Right cardiac atrium (tissue), 5 donors: ENCODE measurements at regions not wholly inside any gene's neighbourhood (a gene's known extent, or its start where the extent isn't known, plus 50 kb on each side); places are given as distances from the start of the nearest gene placed in this dataset.

Experiments
- ATAC-seq, 2 donors: fragments of 200-7000 bp; cut with Tn5 transposase; one replicate each; pipeline versions ENCODE4 v1.8.0 to v1.9.1; 2020; ENCODE audit warnings: moderate library complexity in 2 of 2, mild to moderate bottlenecking in 1 of 2
- DNase-seq, 3 donors: peaks; one replicate each; pipeline ENCODE4 v3.0.0-alpha.2; 2020
- H3K27ac ChIP-seq: one replicate; pipeline ENCODE4 v1.5.1; 2013; ENCODE audit warnings: mild to moderate bottlenecking, low read length, control low read depth, moderate library complexity
- H3K27me3 ChIP-seq: one replicate; pipeline ENCODE4 v1.6.1; 2013; ENCODE audit not compliant: control insufficient read depth, insufficient read depth
- H3K4me1 ChIP-seq: one replicate; pipeline ENCODE4 v1.6.1; 2013; ENCODE audit warnings: low read length; ENCODE audit not compliant: control insufficient read depth, insufficient read depth
- H3K4me3 ChIP-seq: one replicate; pipeline ENCODE4 v1.5.1; 2013; ENCODE audit warnings: low read length, control low read depth
- H3K9me3 ChIP-seq: one replicate; pipeline ENCODE4 v1.6.1; 2013; ENCODE audit warnings: low read length; ENCODE audit not compliant: control insufficient read depth
- WGBS: extraction: QIAGEN DNeasy Blood & Tissue Kit; methylation state at CpG from one replicate; pipeline ENCODE4 v1.1.7; 2013; 5-methylcytosine and 5-hydroxymethylcytosine counted together
- intact Hi-C, 4 donors: fragments of 100-400 bp; cut with DNase I; formaldehyde crosslinking; loops; one replicate each; pipeline versions ENCODE4 v1.11.0 to v1.14.0; 2022 to 2023
- donor health status: healthy with polysubstance abuse.
- donor health status: DM: no; HTN: yes; CAD: no.
- donor health status: DM: no; HTN: no; CAD: no.
- donor health status: DM: no; HTN: yes; CAD: no; lungs with severe emphysema.
- donor health status: DM: yes; HTN: yes; CAD: no.

DNA sequence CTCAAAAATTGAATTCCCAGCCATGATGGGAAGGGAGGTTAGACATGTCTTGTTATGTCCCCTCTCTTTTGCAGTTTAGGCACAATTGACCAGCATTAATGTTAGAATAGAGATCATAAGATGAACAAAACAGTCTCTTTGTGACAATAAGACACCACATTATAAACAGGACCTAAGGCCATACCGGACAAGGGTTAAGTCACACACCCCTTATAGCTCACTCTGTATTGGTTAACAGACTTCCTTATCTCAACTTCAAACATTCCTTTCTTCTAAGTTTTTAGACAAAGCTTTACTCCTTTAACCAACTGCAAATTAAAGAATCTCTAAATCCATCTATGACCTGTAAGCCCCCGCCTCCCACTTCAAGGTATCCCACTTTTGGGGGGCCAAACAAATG, 81.1 kb upstream of the CPM start:
- intact Hi-C loops: no loop called here
- Histone ChIP-seq H3K9me3 (no peaks in the 10 kb centered on the region), H3K27ac (no peak overlapping the region), H3K27me3 (no peaks in the 10 kb centered on the region), H3K4me1 (no peaks in the 10 kb centered on the region), H3K4me3 (no peak overlapping the region)
- DNase-seq: no peak
- 81% methylated on average over 2 of the region's 2 CpGs for WGBS
- no peak for ATAC-seq

DNA sequence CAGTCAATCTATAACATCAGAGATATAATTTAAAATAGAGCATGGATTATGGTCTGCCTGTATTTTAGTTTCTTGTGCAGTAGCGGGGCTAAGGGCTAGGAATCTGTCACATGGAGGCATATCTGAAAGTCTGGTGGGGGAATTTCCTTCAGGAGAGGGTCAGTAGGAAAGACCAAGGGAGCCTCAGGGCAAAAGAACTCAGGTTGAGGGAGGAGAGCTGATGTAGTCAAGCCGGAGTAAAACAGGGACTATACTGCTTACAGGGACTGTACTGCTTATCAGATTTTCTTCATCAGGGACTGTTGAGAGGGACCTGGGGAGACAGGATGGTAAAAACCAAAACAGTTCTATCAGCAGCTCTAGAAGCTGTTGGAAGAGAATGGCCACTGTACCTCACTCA, 82.0 kb upstream of the CPM start:
- H3K4me1 ChIP-seq: no peaks in the 10 kb centered on the region
- DNase-seq (no peak), ATAC-seq (no peak)
- H3K27ac ChIP-seq: no peak overlapping the region
- 85% methylated on average over 2 of the region's 2 CpGs for WGBS
- no peak overlapping the region for H3K4me3 ChIP-seq
- H3K9me3 ChIP-seq: no peaks in the 10 kb centered on the region
- intact Hi-C loops: no loop called here
- no peaks in the 10 kb centered on the region for H3K27me3 ChIP-seq

DNA sequence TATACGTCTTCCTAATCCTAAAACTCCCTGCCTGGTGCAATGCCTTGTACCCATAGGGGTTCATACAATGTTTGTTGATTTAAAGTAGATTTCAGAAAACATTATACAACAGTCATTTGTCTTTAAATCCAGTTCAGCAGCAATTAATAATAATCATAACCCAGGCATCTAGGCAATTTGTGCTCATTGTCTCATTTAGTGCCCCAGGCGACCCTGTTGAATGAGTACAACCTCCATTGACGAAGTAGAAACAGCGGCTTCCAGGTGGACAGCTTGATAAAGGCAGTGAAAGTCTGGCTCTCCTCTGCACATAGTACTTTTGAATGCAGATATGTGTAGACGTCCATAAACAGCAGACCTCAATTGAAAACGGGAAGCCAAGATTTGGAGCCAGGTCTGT, 82.9 kb upstream of the CPM start:
- ATAC-seq (no peak), DNase-seq (no peak)
- Histone ChIP-seq H3K4me1 (no peaks in the 10 kb centered on the region), H3K9me3 (no peaks in the 10 kb centered on the region), H3K27ac (no peak overlapping the region), H3K4me3 (no peak overlapping the region), H3K27me3 (no peaks in the 10 kb centered on the region)
- intact Hi-C loops: no loop called here
- WGBS: 54% methylated on average over 6 of the region's 6 CpGs

GRCh38 chr12:69019082-69019481, 86.1 kb upstream of the CPM start:
- no peaks in the 10 kb centered on the region for H3K9me3 ChIP-seq
- H3K4me3 ChIP-seq: no peak overlapping the region
- no peaks in the 10 kb centered on the region for H3K27me3 ChIP-seq
- no peaks in the 10 kb centered on the region for H3K4me1 ChIP-seq
- no peak for DNase-seq
- no peak overlapping the region for H3K27ac ChIP-seq
- intact Hi-C loops: no loop called here
- ATAC-seq: no peak

- Histone ChIP-seq H3K4me1 (no peaks in the 10 kb centered on the region), H3K4me3 (no peak overlapping the region), H3K27ac (no peak overlapping the region), H3K27me3 (no peaks in the 10 kb centered on the region), H3K9me3 (no peaks in the 10 kb centered on the region)
- intact Hi-C loops: no loop called here
- no peak for DNase-seq
- no peak for ATAC-seq
These were observed 86.9 kb upstream of the CPM start for GRCh38 chr12:69019910-69020309.

DNA sequence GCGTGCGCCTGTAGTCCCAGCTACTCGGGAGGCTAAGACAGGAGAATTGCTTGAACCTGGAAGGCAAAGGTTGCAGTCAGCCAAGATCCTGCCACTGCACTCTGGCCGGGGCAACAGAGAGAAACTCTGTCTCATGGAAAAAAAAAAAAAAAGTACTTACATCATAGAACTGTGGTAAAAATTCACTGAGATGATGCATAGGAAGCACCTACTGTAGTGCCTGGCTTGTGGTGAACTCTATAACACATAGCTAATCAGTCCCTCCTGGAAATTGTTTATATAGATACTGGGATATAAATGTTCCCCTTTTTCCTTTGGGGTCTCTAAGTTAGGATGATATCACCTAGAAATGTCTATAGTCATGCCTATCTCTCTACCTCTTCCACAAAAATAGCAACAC, 89.7 kb upstream of the CPM start:
- Histone ChIP-seq H3K4me1 (no peaks in the 10 kb centered on the region), H3K4me3 (no peak overlapping the region), H3K27me3 (no peaks in the 10 kb centered on the region), H3K9me3 (no peaks in the 10 kb centered on the region), H3K27ac (no peak overlapping the region)
- intact Hi-C loops: no loop called here
- WGBS: 93% methylated on average over 4 of the region's 4 CpGs
- ATAC-seq (no peak), DNase-seq (no peak)

DNA sequence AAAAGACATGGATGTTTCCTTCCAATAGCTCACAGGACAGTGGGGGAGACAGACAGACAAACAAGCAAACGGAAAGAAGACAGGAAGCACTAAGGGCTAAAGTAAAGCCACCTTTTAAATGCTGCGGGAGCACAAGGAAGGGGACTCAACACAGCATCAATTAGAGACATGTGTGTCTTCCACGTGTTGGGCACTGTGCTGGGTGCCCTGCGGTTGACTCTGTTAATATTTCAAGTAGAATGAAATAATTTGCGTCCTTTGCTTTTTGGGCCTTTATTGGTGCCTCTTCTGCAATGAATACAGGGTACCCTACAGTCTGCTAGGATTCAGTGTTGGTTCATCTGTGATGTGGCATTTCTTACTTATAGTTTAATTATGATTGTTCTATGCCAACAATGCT, 90.9 kb upstream of the CPM start:
- no peaks in the 10 kb centered on the region for H3K27me3 ChIP-seq
- no peak for DNase-seq

DNA sequence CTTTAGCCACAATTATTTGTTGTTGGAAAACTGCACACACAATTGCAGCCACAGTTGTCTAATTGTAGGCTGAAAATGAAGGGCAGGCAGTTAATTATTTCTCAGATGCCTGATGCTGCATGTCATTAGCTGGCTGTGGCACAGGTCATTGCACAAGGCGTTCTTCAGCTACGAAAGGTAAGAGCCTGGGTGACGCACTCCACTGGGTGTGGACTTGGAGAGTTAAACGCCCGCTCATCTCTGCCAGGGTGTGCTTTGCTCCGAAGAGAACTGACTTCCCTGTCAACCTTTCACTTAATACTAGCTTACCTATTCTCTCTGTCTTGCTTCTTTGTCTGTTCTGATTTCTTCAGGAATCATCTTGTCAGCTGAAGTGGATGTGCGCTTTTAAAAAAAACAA, 91.4 kb upstream of the CPM start:
- DNase-seq: peak in 1 of 3 donors; percentile 43
- no peak for ATAC-seq
- Histone ChIP-seq H3K4me1 (no peaks in the 10 kb centered on the region), H3K27ac (no peak overlapping the region), H3K27me3 (no peaks in the 10 kb centered on the region), H3K4me3 (no peak overlapping the region), H3K9me3 (no peaks in the 10 kb centered on the region)
- 83% methylated on average over 7 of the region's 7 CpGs for WGBS
- intact Hi-C loops: no loop called here

More for the DNA sequence above, 90.9 kb upstream of the CPM start:
- intact Hi-C loops: no loop called here
- no peak overlapping the region for H3K27ac ChIP-seq
- ATAC-seq: no peak
- H3K9me3 ChIP-seq: no peaks in the 10 kb centered on the region
- H3K4me1 ChIP-seq: no peaks in the 10 kb centered on the region
- H3K4me3 ChIP-seq: no peak overlapping the region
- WGBS: 70% methylated on average over 5 of the region's 5 CpGs

DNA sequence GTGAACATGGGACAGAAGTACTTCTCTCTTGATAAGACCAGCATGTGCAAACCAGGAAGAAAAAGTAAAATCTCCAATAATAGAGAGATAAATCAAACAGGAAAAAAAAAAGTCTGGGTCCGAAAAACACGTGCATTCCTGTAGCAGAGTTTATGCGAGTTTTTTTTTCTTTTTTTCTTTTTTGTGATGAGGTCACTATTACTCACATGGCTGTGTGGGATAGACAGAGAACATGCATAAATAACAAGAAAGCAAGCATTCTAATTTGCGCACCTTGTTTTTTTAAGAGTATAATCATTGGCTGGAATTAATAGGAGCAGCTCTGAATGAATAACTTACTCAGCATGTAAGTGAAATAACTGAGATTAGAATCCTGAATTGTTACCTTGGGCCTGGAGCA, 91.9 kb upstream of the CPM start:
- ATAC-seq: no peak
- 67% methylated on average over 4 of the region's 4 CpGs for WGBS

GRCh38 chr12:69026336-69026735, 93.4 kb upstream of the CPM start:
- no peak overlapping the region for H3K27ac ChIP-seq
- intact Hi-C loops: no loop called here
- H3K9me3 ChIP-seq: no peaks in the 10 kb centered on the region
- no peaks in the 10 kb centered on the region for H3K4me1 ChIP-seq
- DNase-seq: no peak
- WGBS: 70% methylated on average over 1 of the region's 1 CpG
- H3K27me3 ChIP-seq: no peaks in the 10 kb centered on the region
- no peak overlapping the region for H3K4me3 ChIP-seq
- no peak for ATAC-seq

More for the DNA sequence above, 91.9 kb upstream of the CPM start:
- Histone ChIP-seq H3K27ac (no peak overlapping the region), H3K9me3 (no peaks in the 10 kb centered on the region), H3K4me3 (no peak overlapping the region), H3K4me1 (no peaks in the 10 kb centered on the region), H3K27me3 (no peaks in the 10 kb centered on the region)
- intact Hi-C loops: no loop called here
- DNase-seq: no peak

DNA sequence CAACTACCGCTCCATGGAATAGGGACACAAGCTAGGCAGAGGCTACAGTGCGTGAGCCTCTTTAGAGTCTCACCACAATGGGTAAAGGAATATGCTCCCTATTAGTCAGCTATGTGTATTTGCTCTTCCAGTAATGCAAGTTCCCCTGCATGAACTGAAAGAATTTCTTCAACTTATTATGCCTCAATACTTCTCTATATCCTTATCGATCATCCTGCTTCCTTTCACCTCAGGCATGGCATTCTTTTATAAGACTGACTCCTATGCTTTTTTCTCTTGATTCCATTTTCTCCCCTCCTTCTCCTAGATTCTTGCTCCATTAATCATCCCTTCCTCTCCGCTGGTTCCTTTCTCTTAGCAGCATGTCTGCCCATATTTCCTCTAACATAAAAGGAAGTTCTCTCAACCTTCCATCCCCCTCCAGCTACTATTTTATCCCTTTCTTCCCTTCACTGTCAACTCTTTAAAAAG, 94.5 kb upstream of the CPM start:
- intact Hi-C loops: no loop called here
- H3K9me3 ChIP-seq: no peaks in the 10 kb centered on the region
- no peaks in the 10 kb centered on the region for H3K4me1 ChIP-seq
- 83% methylated on average over 4 of the region's 4 CpGs for WGBS
- DNase-seq (no peak), ATAC-seq (no peak)
- H3K27ac ChIP-seq: no peak overlapping the region
- H3K4me3 ChIP-seq: no peak overlapping the region
- no peaks in the 10 kb centered on the region for H3K27me3 ChIP-seq

GRCh38 chr12:69028941-69029729, 96.2 kb upstream of the CPM start:
- intact Hi-C loops: no loop called here
- Histone ChIP-seq H3K4me1 (no peaks in the 10 kb centered on the region), H3K27ac (no peak overlapping the region), H3K27me3 (no peaks in the 10 kb centered on the region), H3K9me3 (no peaks in the 10 kb centered on the region), H3K4me3 (no peak overlapping the region)
- DNase-seq: no peak
- 85% methylated on average over 11 of the region's 11 CpGs for WGBS
- no peak for ATAC-seq
